NOMO-1 (cell line): ENCODE measurements at regions not wholly inside any gene's neighbourhood (a gene's known extent, or its start where the extent isn't known, plus 50 kb on each side); places are given as distances from the start of the nearest gene placed in this dataset.
"Not testable (repeated sequence)": the region's sequence is repeated elsewhere in the genome, so short reads cannot be mapped to it uniquely, and the experiment has no call there.

Experiments used
- DNase-seq, 2 experiments: peaks; one replicate each; lab custom pipeline; 2025; ENCODE audit not compliant: unreplicated experiment in 2 of 2; lab: John Stamatoyannopoulos, UW

DNA sequence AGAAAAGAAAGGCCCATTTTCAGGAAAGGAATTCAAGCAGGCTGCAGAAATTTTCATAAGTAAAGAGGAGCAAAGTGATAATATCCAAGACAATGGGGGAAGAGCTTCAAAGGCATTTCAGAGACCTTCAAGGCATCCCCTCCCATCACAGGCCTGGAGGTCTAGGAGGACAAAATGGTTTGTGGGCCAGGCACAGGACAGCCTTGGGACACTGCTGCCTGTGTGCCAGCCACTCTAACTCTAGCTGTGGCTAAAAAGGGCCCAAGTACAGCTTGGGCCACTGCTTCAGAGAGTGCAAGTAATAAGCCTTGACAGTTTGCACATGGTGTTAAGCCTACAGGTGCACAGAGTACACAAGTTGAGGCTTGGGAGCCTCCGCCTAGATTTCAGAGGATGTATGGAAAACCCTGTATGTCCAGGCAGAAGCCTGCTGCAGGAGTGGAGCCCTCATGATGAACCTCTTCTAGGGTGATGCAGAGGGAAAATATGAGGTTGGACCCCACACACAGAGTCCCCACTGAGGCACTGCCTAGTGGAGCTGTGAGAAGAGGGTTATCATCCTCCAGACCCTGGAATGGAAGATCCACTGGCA lies 51.8 kb upstream of the ZSWIM5 start:
- no peak for DNase-seq

DNA sequence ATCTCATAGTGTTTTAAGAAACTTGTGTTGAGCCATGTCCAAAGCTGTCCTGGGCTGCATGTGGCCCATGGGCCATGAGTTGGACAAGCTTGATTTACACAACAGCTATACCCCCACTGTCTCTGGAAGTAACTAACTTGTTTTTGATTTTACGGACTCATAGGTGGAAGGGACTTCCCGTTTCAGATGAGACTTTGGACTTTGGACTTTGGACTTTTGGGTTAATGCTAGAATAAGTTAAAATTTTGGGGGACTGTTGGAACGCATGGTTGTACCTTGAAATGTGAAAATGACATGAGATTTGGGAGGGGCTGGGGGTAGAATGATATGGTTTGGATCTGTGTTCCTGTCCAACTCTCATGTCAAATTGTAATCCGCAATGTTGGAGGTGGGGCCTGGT lies 52.6 kb upstream of the ZSWIM5 start:
- peak; percentile 27 to 52 for DNase-seq

DNA sequence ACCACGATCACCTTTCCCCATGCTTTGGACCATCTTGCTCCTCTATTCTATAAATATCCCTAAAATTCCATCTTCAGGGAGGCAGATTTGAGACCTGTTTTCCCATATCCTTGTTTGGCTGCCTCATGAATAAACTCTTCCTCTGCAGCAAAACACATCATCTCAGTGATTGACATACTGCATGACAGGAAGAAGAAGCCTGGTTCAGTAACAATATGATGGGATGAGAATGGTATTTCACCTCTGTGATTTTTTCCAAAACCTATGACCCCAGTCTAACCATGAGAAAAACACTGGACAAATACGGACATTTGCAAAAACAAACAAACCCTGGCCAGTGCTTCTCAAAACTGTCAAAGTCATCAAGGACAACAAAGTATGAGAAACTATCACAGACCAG lies 53.8 kb upstream of the ZSWIM5 start:
- DNase-seq, result no peak

DNA sequence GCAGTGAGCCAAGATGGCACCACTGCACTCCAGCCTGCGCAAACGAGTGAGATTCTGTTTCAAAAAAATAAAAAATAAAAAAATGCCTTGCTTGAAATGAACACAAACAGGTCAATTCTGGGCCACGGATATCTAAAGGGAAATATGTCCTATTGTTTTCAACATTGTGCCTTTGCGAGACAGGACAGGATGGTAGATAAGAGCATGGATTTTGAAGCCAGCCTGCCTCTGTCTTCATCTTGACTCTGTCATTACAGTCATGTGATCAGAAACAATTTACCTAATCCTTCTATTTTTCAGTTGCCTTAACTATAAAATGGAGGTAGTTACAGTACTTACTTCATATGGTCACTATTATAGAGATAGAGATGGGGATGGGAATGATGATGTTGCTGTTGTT lies 56.7 kb upstream of the ZSWIM5 start:
- DNase-seq, result no peak

DNA sequence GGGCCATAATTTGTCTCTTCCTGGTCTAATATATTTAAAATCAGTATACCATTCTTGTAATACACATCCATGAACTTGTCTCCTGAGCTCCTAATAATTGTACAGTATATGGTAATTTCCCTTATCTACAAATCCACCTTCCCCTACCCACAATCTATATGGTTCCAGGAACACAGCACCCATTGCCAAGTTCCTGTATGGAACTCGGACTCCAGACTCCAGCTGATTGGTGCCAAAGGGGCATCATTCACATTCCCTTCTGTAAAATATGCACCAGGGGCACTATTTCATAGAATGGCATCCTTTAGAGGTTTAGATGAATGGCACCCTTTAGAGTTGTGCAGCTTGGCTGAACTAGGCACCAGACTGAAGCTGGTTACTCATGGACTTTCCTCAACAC lies 58.8 kb upstream of the ZSWIM5 start:
- no peak for DNase-seq

DNA sequence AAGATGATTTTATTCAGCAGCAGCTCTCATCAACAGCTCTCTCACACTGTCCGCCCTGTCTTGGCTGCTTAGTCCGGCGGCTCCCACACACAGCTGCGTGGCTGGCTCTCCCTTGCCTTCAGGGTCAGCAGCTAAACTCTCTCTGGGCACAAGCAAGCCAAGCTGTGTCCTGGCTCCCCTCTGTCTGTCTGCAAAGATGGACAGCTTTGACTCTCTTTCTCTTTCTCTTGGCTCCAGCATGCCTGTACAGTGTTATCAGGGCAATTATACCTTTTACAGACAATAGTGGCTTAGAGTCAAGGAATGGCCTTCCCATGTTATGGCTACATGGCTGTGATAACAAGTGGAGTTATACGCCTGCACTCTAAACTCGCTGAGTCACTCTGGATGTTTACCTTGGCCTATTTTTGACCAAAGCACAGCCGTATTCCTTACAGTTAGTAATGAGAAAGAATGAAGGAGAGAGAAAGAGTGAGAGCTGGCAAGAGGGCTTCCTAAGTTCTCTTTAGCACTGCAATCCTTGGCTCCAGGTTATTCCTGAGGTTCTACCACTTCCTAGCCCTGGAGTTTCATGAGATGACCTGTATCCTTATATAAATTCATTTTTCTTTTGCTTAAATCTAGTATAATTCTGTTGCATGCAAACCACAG lies 59.9 kb upstream of the ZSWIM5 start:
- no peak for DNase-seq

DNA sequence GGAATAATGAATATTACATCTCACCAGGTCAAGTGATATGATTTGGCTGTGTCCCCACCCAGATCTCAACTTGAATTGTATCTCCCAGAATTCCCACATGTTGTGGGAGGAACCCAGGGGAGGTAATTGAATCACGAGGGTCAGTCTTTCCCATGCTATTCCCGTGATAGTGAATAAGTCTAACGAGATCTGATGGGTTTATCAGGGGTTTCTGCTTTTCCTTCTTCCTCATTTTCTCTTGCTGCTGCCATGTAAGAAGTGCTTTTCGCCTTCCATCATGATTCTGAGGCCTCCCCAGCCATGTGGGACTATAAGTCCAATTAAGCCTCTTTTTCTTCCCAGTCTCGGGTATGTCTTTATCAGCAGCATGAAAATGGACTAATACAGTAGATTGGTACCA lies 58.4 kb upstream of the HPDL start:
- not testable (repeated sequence) for DNase-seq

DNA sequence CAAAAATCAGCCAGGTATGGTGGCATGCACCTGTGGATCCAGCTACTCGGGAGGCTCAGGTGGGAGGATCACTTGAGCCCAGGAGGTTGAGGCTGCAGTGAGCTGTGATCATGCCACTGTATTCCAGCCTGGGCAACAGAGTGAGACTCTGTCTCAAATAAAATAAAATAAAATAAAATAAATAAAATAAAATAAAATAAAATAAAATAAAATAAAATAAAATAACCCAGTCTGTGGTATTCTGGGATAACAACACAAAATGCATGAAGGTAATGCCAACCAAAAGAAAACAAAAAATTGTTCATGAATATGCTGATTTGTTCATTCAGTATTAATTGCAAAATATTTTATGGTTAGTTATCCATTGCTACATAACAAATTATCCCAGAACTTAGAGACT lies 54.4 kb upstream of the HPDL start:
- DNase-seq, result not testable (repeated sequence)

DNA sequence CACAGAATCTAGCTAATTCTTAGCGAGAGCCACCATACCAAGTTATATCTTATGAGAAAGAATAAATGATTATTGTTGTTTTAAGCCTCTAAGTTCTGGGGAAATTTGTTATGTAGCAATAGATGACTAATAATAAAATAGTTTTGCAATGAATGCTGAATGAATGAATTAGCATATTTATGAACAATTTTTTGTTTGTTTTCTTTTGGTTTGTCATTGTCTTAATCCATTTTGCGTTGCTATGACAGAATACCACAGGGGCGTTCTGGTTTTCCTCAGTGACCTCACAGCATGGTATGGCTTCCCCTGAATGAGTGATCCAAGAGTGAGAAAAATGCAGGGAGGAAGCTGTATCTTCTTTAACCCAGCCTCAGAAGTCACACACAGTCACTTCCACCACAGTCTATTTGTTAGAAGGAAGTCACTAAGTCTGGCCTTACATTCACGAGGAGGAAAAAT lies 53.8 kb upstream of the HPDL start:
- DNase-seq, result no peak

DNA sequence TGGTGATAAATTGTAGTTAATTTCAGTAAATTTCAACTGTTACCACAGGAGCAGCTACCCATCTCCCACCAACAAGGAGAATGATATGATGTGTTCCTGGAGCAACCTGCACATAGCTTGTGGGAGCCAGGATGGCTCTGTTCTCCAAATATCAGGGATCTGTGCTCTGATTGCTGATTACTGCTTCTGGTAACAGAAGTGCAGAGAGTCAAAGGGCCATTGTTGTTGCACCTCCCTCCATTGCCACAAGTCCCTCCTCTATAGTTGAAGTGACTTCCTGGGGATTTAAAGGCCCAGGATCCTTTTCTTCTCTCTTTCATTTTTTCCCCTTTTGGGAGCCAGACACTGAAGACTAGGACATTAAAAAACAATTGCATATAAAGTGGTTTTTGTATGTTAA lies 51.6 kb upstream of the HPDL start:
- peak in 1 of 2 experiments; percentile 3 for DNase-seq
